HCT116 (cell line): ENCODE measurements at regions not wholly inside any gene's neighbourhood (a gene's known extent, or its start where the extent isn't known, plus 50 kb on each side); places are given as distances from the start of the nearest gene placed in this dataset.

Experiments used
- ATAC-seq: fragments of 200-7000 bp; cut with Tn5 transposase; 2 replicates; pipeline ENCODE4 v1.9.1; 2020; ENCODE audit warnings: mild to moderate bottlenecking, moderate library complexity
- BruUV-seq: library from RNA; stranded (reverse); fragments of 400-500 nt; replicated peaks from 2 replicates; lab custom pipeline; 2021; lab: Mats Ljungman, UMichigan
- CTCF ChIA-PET: fragments of 300-600 bp; sonication (Branson Sonifier 250); formaldehyde crosslinking; loops from one replicate; lab custom pipeline; 2021; ENCODE audit warnings: antibody characterized with exemption; lab: Charles Lee
- POLR2A ChIA-PET: fragments of 300-600, 350-600 bp; sonication (Branson Sonifier 250); formaldehyde crosslinking; loops from one replicate; lab custom pipeline; 2021; ENCODE audit warnings: antibody characterized with exemption; lab: Charles Lee
- RAD21 ChIA-PET, 2 experiments: fragments of 300-600 bp; sonication (Branson Sonifier 250); formaldehyde crosslinking; loops; one replicate each; lab custom pipeline; 2023; ENCODE audit warnings: low total read pairs in 2 of 2; ENCODE audit not compliant: uncharacterized antibody in 2 of 2, unreplicated experiment in 2 of 2, low non-redundant PET in 1 of 2; lab: Charles Lee
- DNase-seq: peaks from one replicate; pipeline ENCODE4 v3.0.0-alpha.2; 2010; ENCODE audit warnings: low read depth, low spot score
- H2AFZ ChIP-seq: fragments of 200-600 bp; shearing (Covaris generic), sonication (generic); 2 replicates; pipeline ENCODE4 v1.6.1; 2017; ENCODE audit warnings: low read depth, mixed run types, mixed read lengths, antibody characterized with exemption, low read length; ENCODE audit not compliant: poor library complexity, severe bottlenecking
- H3K27ac ChIP-seq: 2 replicates; pipeline ENCODE4 v1.5.1; 2012; ENCODE audit warnings: low read depth, low read length
- H3K27me3 ChIP-seq: fragments of 200-600 bp; sonication (generic); 2 replicates; pipeline ENCODE4 v1.6.1; 2016; ENCODE audit warnings: mixed run types, low read length, mixed read lengths; ENCODE audit not compliant: insufficient read depth
- H3K36me3 ChIP-seq, 2 experiments: fragments of 200-500 bp in 1 of 2; fragments of 200-600 bp in 1 of 2; sonication (Bioruptor generic) in 1 of 2; sonication (generic) in 1 of 2; 2 replicates each; pipeline versions ENCODE4 v1.5.1 to v1.6.1; 2014 to 2016; ENCODE audit warnings: low read length in 2 of 2, inconsistent platforms in 1 of 2, mixed read lengths in 1 of 2, mixed run types in 1 of 2; ENCODE audit not compliant: insufficient read depth in 2 of 2, control insufficient read depth in 1 of 2
- H3K4me1 ChIP-seq, 2 experiments: fragments of 200-600 bp in 1 of 2; sonication (generic) in 1 of 2; 2 replicates each; pipeline versions ENCODE4 v1.5.1 to v1.6.1; 2012 to 2017; ENCODE audit warnings: low read length in 2 of 2, inconsistent platforms in 1 of 2, mild to moderate bottlenecking in 1 of 2, mixed read lengths in 1 of 2, mixed run types in 1 of 2, moderate library complexity in 1 of 2; ENCODE audit not compliant: insufficient read depth in 2 of 2, control insufficient read depth in 1 of 2
- H3K4me2 ChIP-seq: fragments of 200-600 bp; sonication (generic); 2 replicates; pipeline ENCODE4 v1.6.1; 2017; ENCODE audit warnings: mixed run types, low read length, mixed read lengths
- H3K4me3 ChIP-seq, 2 experiments: fragments of 200-600 bp in 1 of 2; sonication (generic) in 1 of 2; replicated peaks in 1 of 2; 2 replicates each; pipeline ENCODE4 v1.5.1; 2011 to 2016; ENCODE audit warnings: low read length in 2 of 2, control low read depth in 1 of 2, low read depth in 1 of 2, mild to moderate bottlenecking in 1 of 2, mixed read lengths in 1 of 2, mixed run types in 1 of 2
- H3K79me2 ChIP-seq: fragments of 200-600 bp; sonication (generic); 2 replicates; pipeline ENCODE4 v1.6.1; 2017; ENCODE audit warnings: mild to moderate bottlenecking, mixed run types, low read length, moderate library complexity, mixed read lengths; ENCODE audit not compliant: insufficient read depth
- H3K9ac ChIP-seq: fragments of 200-600 bp; sonication (generic); 2 replicates; pipeline ENCODE4 v1.6.1; 2016; ENCODE audit warnings: low read length, mixed read lengths
- H3K9me2 ChIP-seq: fragments of 200-600 bp; sonication (generic), shearing (Covaris generic); 2 replicates; pipeline ENCODE4 v1.6.1; 2017; ENCODE audit warnings: mixed run types, mild to moderate bottlenecking, moderate library complexity; ENCODE audit not compliant: insufficient read depth
- H3K9me3 ChIP-seq, 2 experiments: fragments of 200-500 bp in 1 of 2; fragments of 200-600 bp in 1 of 2; sonication (Bioruptor generic) in 1 of 2; sonication (generic) in 1 of 2; 2 replicates each; pipeline ENCODE4 v1.6.1; 2014 to 2017; ENCODE audit warnings: low read length in 2 of 2, mixed read lengths in 2 of 2, inconsistent platforms in 1 of 2, low read depth in 1 of 2, mild to moderate bottlenecking in 1 of 2, mixed run types in 1 of 2, moderate library complexity in 1 of 2; ENCODE audit not compliant: control insufficient read depth in 1 of 2, insufficient read depth in 1 of 2
- H4K20me1 ChIP-seq: fragments of 200-600 bp; sonication (generic), shearing (Covaris generic); 2 replicates; pipeline ENCODE4 v1.6.1; 2017; ENCODE audit warnings: mixed run types, mild to moderate bottlenecking, moderate library complexity; ENCODE audit not compliant: insufficient read depth
- CBX3 ChIP-seq: IDR thresholded peaks from 2 replicates; pipeline ENCODE4 v1.6.1; 2012; ENCODE audit warnings: low read depth
- CEBPB ChIP-seq: IDR thresholded peaks from 2 replicates; pipeline ENCODE4 v1.6.1; 2012; ENCODE audit warnings: low read depth
- CTCF ChIP-seq, 3 experiments: fragments of 200-600 bp in 1 of 3; sonication (generic) in 1 of 3; IDR thresholded peaks in 2 of 3; conservative IDR thresholded peaks in 1 of 3; 2 replicates each; pipeline ENCODE4 v1.5.1; 2012 to 2017; ENCODE audit warnings: low read depth in 2 of 3, low read length in 2 of 3, antibody characterized with exemption in 1 of 3, borderline replicate concordance in 1 of 3, control low read depth in 1 of 3, mild to moderate bottlenecking in 1 of 3, mixed read lengths in 1 of 3, mixed run types in 1 of 3, moderate library complexity in 1 of 3; ENCODE audit not compliant: insufficient read depth in 1 of 3
- EGR1 ChIP-seq: IDR thresholded peaks from 2 replicates; pipeline ENCODE4 v1.6.1; 2012; ENCODE audit warnings: low read depth
- ELF1 ChIP-seq: IDR thresholded peaks from 2 replicates; pipeline ENCODE4 v1.6.1; 2012; ENCODE audit warnings: low read depth, borderline replicate concordance
- MAX ChIP-seq: IDR thresholded peaks from 2 replicates; pipeline ENCODE4 v1.6.1; 2012
- POLR2A ChIP-seq: IDR thresholded peaks from 2 replicates; pipeline ENCODE4 v1.7.0; 2011; ENCODE audit warnings: borderline replicate concordance; ENCODE audit not compliant: insufficient read depth, insufficient read length; ENCODE audit errors: extremely low read depth
- POLR2AphosphoS5 ChIP-seq: IDR thresholded peaks from 2 replicates; pipeline ENCODE4 v1.6.1; 2011; ENCODE audit warnings: mild to moderate bottlenecking, low read depth, low read length, moderate library complexity
- SIN3A ChIP-seq: IDR thresholded peaks from 2 replicates; pipeline ENCODE4 v1.6.1; 2012; ENCODE audit warnings: low read depth
- SP1 ChIP-seq: IDR thresholded peaks from 2 replicates; pipeline ENCODE4 v1.6.1; 2012; ENCODE audit warnings: low read depth
- SRF ChIP-seq: IDR thresholded peaks from 2 replicates; pipeline ENCODE4 v1.6.1; 2012; ENCODE audit warnings: low read depth
- YY1 ChIP-seq: IDR thresholded peaks from 2 replicates; pipeline ENCODE4 v1.6.1; 2011; ENCODE audit warnings: low read length, low read depth, moderate library complexity, mild to moderate bottlenecking; ENCODE audit not compliant: insufficient replicate concordance; ENCODE audit errors: extremely low read depth
- ZFX ChIP-seq: fragments of 450-650 bp; IDR thresholded peaks from 2 replicates; pipeline ENCODE4 v1.6.1; 2017
- ZNF274 ChIP-seq: fragments of 200-500 bp; sonication (Bioruptor generic); IDR thresholded peaks from 2 replicates; pipeline ENCODE4 v1.6.1; 2014; ENCODE audit warnings: mild to moderate bottlenecking, low read depth, low read length, inconsistent platforms
- intact Hi-C: fragments of 100-400 bp; cut with micrococcal nuclease; formaldehyde crosslinking; loops from 2 replicates; pipeline ENCODE4 v1.10.0; 2022

GRCh38 chr5:91277840-91278239 is 105.3 kb downstream of the ARRDC3 start (continued):
- no peak for TF ChIP-seq CTCF (IDR thresholded peaks at IDR 0.05 in 2 of 3, conservative IDR thresholded peaks at IDR 0.05 in 1 of 3; ENCODE audit: borderline replicate concordance in 1 of 3, insufficient read depth in 1 of 3, low read depth in 2 of 3, low read length in 2 of 3)
- no peak for TF ChIP-seq ZFX
- no peak for TF ChIP-seq YY1
- TF ChIP-seq ZNF274 = no peak
- no peak for TF ChIP-seq POLR2A

GRCh38 chr5:91277093-91277626 is 106.0 kb downstream of the ARRDC3 start:
- Histone ChIP-seq H3K79me2 (no peaks in the 10 kb centered on the region), H3K27me3 (no peaks in the 10 kb centered on the region), H3K27ac (peak overlapping the region; percentile 10; the same call in 1 of the 2 replicates), H2AFZ (peak overlapping the region; percentile 95), H3K9ac (peak overlapping the region; percentile 44; the same call in 1 of the 2 replicates), H3K9me2 (no peaks in the 10 kb centered on the region), H3K4me2 (peak overlapping the region; percentile 58), H4K20me1 (no peaks in the 10 kb centered on the region), H3K9me3 (no peaks in the 10 kb centered on the region), H3K4me1 (peaks cover 28 to 62% of the 10 kb centered on the region in 2 experiments), H3K36me3 (no peaks in the 10 kb centered on the region), H3K4me3 (no peak overlapping the region)
- DNase-seq = no peak
- POLR2A ChIA-PET = interaction anchor here (0.9 kb wide), 1 partner anchor 106 kb away, joined by 3 read pairs; the partner anchor contains the start of gene ARRDC3
- no peak for TF ChIP-seq POLR2A
- TF ChIP-seq SIN3A = no peak
- no peak for TF ChIP-seq SP1
- TF ChIP-seq CTCF (IDR thresholded peaks at IDR 0.05 in 2 of 3, conservative IDR thresholded peaks at IDR 0.05 in 1 of 3; ENCODE audit: borderline replicate concordance in 1 of 3, insufficient read depth in 1 of 3, low read depth in 2 of 3, low read length in 2 of 3) = no peak
- no peak for TF ChIP-seq MAX
- no peak for TF ChIP-seq SRF
- TF ChIP-seq ZNF274 = no peak
- TF ChIP-seq EGR1 = no peak
- no peak for TF ChIP-seq CEBPB
- no peak for TF ChIP-seq YY1
- no peak for TF ChIP-seq ELF1
- no peak for TF ChIP-seq POLR2AphosphoS5
- TF ChIP-seq ZFX = no peak
- no peak for TF ChIP-seq CBX3
- intact Hi-C loops = no loop called here
- CTCF ChIA-PET = interaction anchor here (1.0 kb wide), 1 partner anchor 57 kb away, joined by 3 read pairs; no protein-coding TSS in a partner anchor
- no TSS peak for BruUV-seq
- RAD21 ChIA-PET = no interaction called here
- no peak for ATAC-seq
